ENCODE measurements at regions not wholly inside any gene's neighbourhood (a gene's known extent, or its start where the extent isn't known, plus 50 kb on each side); places are given as distances from the start of the nearest gene placed in this dataset.

DNA sequence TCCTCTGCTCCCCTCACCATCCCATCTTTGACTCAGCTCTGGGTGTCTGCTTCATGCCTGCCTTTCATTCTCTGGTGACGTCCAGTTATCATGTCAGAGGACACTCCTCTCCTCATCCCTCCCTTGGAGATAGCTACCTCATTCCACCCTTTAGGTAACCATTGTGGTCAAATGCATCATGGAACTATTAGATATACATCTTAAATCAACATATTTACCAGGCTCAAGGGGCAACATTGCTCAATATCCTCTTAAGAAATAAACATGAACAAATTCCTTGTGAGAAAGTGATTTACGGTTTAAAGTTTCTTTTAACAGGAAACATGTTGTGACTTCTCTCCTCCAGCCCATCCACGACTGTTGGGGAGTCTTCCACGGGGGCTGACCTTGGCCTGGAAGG, 511.6 kb upstream of the IGFBP3 start:
- peak; percentile 57 for DNase-seq (ENCODE audit: low read depth)
- no peak for TF ChIP-seq CTCF (IDR thresholded peaks at IDR 0.05; ENCODE audit: insufficient read depth, low read depth, low read length)
- Histone ChIP-seq H3K4me3 (ENCODE audit: low read depth, low read length) (no peak overlapping the region), H3K27me3 (ENCODE audit: control insufficient read depth, insufficient read depth, low read length) (no peaks in the 10 kb centered on the region), H3K36me3 (ENCODE audit: control insufficient read depth, insufficient read depth, low read length) (no peaks in the 10 kb centered on the region)
- ChIA-PET CTCF (no interaction called here), POLR2A (no interaction called here)

DNA sequence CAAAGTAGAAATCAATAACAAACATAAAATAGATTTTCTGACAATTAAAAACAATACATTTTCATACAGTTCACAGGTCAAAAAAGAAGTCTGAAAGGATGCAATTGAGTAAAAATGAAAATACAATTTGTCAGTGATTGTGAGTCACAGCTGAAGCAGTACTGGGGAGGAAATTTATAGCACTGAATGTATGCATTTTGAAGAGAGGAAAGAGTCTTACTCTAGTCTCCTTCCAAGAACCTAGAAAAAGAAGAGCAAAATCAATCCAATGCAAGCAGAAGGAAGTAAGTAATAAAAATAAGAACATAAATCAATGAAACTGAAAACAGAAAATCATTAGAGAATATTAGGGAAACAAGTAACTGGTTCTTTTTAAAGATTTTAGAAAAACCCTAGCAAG, 507.2 kb upstream of the IGFBP3 start:
- no peak for TF ChIP-seq CTCF (IDR thresholded peaks at IDR 0.05; ENCODE audit: insufficient read depth, low read depth, low read length)
- Histone ChIP-seq H3K4me3 (ENCODE audit: low read depth, low read length) (no peak overlapping the region), H3K27me3 (ENCODE audit: control insufficient read depth, insufficient read depth, low read length) (no peaks in the 10 kb centered on the region), H3K36me3 (ENCODE audit: control insufficient read depth, insufficient read depth, low read length) (no peaks in the 10 kb centered on the region)
- ChIA-PET POLR2A (no interaction called here), CTCF (interaction anchor here (0.9 kb wide), 1 partner anchor 17 kb away, joined by 3 read pairs; no protein-coding TSS in a partner anchor)
- DNase-seq (ENCODE audit: low read depth) = no peak

DNA sequence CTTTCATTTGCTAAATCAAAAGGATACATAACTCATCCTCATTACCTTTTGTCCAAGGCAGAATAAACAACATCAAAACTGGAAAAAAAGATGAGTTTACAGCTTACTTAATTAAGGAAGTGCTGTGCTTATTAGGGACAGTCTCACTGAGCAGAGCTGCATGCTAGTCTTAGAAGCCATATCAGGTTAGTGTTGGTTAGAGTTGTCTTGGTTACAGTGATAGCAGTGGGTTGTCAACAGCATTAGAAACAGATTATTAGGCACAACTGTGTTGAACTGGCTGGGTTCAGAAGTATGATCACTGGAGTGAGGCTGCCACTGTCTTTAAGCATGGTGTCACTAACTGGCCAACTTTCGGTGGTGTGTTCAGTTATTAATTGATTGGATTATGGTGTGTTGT, 503.9 kb upstream of the IGFBP3 start:
- Histone ChIP-seq H3K36me3 (ENCODE audit: control insufficient read depth, insufficient read depth, low read length) (no peaks in the 10 kb centered on the region), H3K4me3 (ENCODE audit: low read depth, low read length) (no peak overlapping the region), H3K27me3 (ENCODE audit: control insufficient read depth, insufficient read depth, low read length) (no peaks in the 10 kb centered on the region)
- CTCF ChIA-PET = no interaction called here
- POLR2A ChIA-PET = interaction anchor here (0.6 kb wide), 1 partner anchor 31 kb away, joined by 7 read pairs; no protein-coding TSS in a partner anchor
- no peak for DNase-seq (ENCODE audit: low read depth)
- no peak for TF ChIP-seq CTCF (IDR thresholded peaks at IDR 0.05; ENCODE audit: insufficient read depth, low read depth, low read length)

- CTCF ChIA-PET = no interaction called here
These were observed 500.6 kb upstream of the IGFBP3 start for GRCh38 chr7:46421441-46422230.

GRCh38 chr7:46414946-46415345, 493.9 kb upstream of the IGFBP3 start:
- no peak for TF ChIP-seq CTCF (IDR thresholded peaks at IDR 0.05; ENCODE audit: insufficient read depth, low read depth, low read length)
- CTCF ChIA-PET = no interaction called here

More at GRCh38 chr7:46421441-46422230, 500.6 kb upstream of the IGFBP3 start:
- DNase-seq (ENCODE audit: low read depth) = no peak
- POLR2A ChIA-PET = no interaction called here
- no peak for TF ChIP-seq CTCF (IDR thresholded peaks at IDR 0.05; ENCODE audit: insufficient read depth, low read depth, low read length)
- H3K4me3 ChIP-seq (ENCODE audit: low read depth, low read length) = no peak overlapping the region
- H3K36me3 ChIP-seq (ENCODE audit: control insufficient read depth, insufficient read depth, low read length) = no peaks in the 10 kb centered on the region
- H3K27me3 ChIP-seq (ENCODE audit: control insufficient read depth, insufficient read depth, low read length) = no peaks in the 10 kb centered on the region

More at GRCh38 chr7:46414946-46415345, 493.9 kb upstream of the IGFBP3 start:
- no peaks in the 10 kb centered on the region for H3K36me3 ChIP-seq (ENCODE audit: control insufficient read depth, insufficient read depth, low read length)
- H3K27me3 ChIP-seq (ENCODE audit: control insufficient read depth, insufficient read depth, low read length) = no peaks in the 10 kb centered on the region
- H3K4me3 ChIP-seq (ENCODE audit: low read depth, low read length) = no peak overlapping the region
- DNase-seq (ENCODE audit: low read depth) = no peak
- POLR2A ChIA-PET = no interaction called here
